H1 (cell line): ENCODE measurements at regions not wholly inside any gene's neighbourhood (a gene's known extent, or its start where the extent isn't known, plus 50 kb on each side); places are given as distances from the start of the nearest gene placed in this dataset.

ENCODE experiments used
- CTCF ChIA-PET: fragments of 300-600 bp; sonication (Branson Sonifier 250); formaldehyde crosslinking; loops from one replicate; lab custom pipeline; 2021; ENCODE audit not compliant: partially characterized antibody; lab: Charles Lee
- POLR2A ChIA-PET: fragments of 300-600 bp; sonication (Branson Sonifier 250); formaldehyde crosslinking; loops from one replicate; lab custom pipeline; 2021; ENCODE audit warnings: inconsistent platforms; ENCODE audit not compliant: partially characterized antibody; lab: Charles Lee
- DNase-seq, 2 experiments: peaks; one replicate each; pipeline versions ENCODE4 v3.0.0 to v3.0.0-alpha.2; 2010 to 2022; ENCODE audit warnings: low spot score in 2 of 2, low read depth in 1 of 2, mixed read lengths in 1 of 2
- FAIRE-seq: peaks from 2 replicates; lab custom pipeline; 2011; peaks lifted over from hg19 to GRCh38; lab: Jason Lieb, UNC
- H2AFZ ChIP-seq: 2 replicates; pipeline ENCODE4 v1.8.1; 2012; ENCODE audit warnings: low read length, inconsistent platforms
- H2AK5ac ChIP-seq: 2 replicates; pipeline ENCODE4 v1.6.1; 2013; ENCODE audit warnings: low read depth, low read length
- H2BK120ac ChIP-seq: replicated peaks from 2 replicates; pipeline ENCODE3; 2013; ENCODE audit warnings: low read depth, low read length, inconsistent platforms
- H2BK12ac ChIP-seq: 2 replicates; pipeline ENCODE4 v1.6.1; 2013; ENCODE audit warnings: low read depth, low read length
- H2BK15ac ChIP-seq: 2 replicates; pipeline ENCODE4 v1.6.1; 2013; ENCODE audit warnings: low read length
- H2BK20ac ChIP-seq: 2 replicates; pipeline ENCODE4 v1.6.1; 2013; ENCODE audit warnings: low read length
- H2BK5ac ChIP-seq: 2 replicates; pipeline ENCODE4 v1.6.1; 2013; ENCODE audit warnings: low read depth, low read length
- H3K14ac ChIP-seq: 2 replicates; pipeline ENCODE4 v1.6.1; 2013; ENCODE audit warnings: inconsistent platforms; ENCODE audit not compliant: insufficient read length
- H3K18ac ChIP-seq: 2 replicates; pipeline ENCODE4 v1.6.1; 2013; ENCODE audit warnings: low read length; ENCODE audit errors: extremely low read depth
- H3K23ac ChIP-seq: 2 replicates; pipeline ENCODE4 v1.6.1; 2013; ENCODE audit warnings: inconsistent platforms; ENCODE audit not compliant: insufficient read length
- H3K23me2 ChIP-seq: 2 replicates; pipeline ENCODE4 v1.6.1; 2013; ENCODE audit warnings: low read depth, low read length
- H3K27ac ChIP-seq: 2 replicates; pipeline ENCODE4 v1.6.1; 2011; ENCODE audit warnings: low read depth, low read length, inconsistent platforms
- H3K27me3 ChIP-seq, 4 experiments: replicated peaks in 1 of 4; 1 replicate in 1 of 4; 2 replicates in 3 of 4; pipeline versions ENCODE4 v1.6.1 to v1.8.1; 2011 to 2013; ENCODE audit warnings: low read length in 3 of 4, mild to moderate bottlenecking in 3 of 4, inconsistent platforms in 2 of 4, mixed read lengths in 2 of 4, moderate library complexity in 1 of 4; ENCODE audit not compliant: control insufficient read depth in 3 of 4, insufficient read depth in 3 of 4; ENCODE audit errors: extremely low read depth in 1 of 4
- H3K36me3 ChIP-seq, 4 experiments: 2 replicates each; pipeline versions ENCODE4 v1.6.1 to v1.8.1; 2011 to 2013; ENCODE audit warnings: mild to moderate bottlenecking in 4 of 4, low read length in 3 of 4, moderate library complexity in 2 of 4, control low read depth in 1 of 4, inconsistent platforms in 1 of 4; ENCODE audit not compliant: insufficient read depth in 4 of 4, control insufficient read depth in 2 of 4
- H3K4ac ChIP-seq: replicated peaks from 2 replicates; pipeline ENCODE3; 2013; ENCODE audit warnings: low read length, low read depth, mixed read lengths, inconsistent platforms; ENCODE audit not compliant: insufficient read length
- H3K4me1 ChIP-seq, 4 experiments: replicated peaks in 1 of 4; 1 replicate in 1 of 4; 2 replicates in 3 of 4; pipeline versions ENCODE4 v1.6.1 to v1.8.1; 2011 to 2013; ENCODE audit warnings: low read length in 3 of 4, inconsistent platforms in 2 of 4, mixed read lengths in 1 of 4; ENCODE audit not compliant: insufficient read depth in 4 of 4, control insufficient read depth in 3 of 4
- H3K4me2 ChIP-seq, 2 experiments: 2 replicates each; pipeline versions ENCODE4 v1.6.1 to v1.8.1; 2011 to 2013; ENCODE audit warnings: low read depth in 2 of 2, low read length in 2 of 2, control low read depth in 1 of 2, inconsistent platforms in 1 of 2, mild to moderate bottlenecking in 1 of 2; ENCODE audit not compliant: insufficient read depth in 1 of 2
- H3K4me3 ChIP-seq, 4 experiments: fragments of 200-600, 300-600 bp in 1 of 4; sonication (generic), shearing (Covaris generic), sonication (Bioruptor Twin) in 1 of 4; 2 replicates each; pipeline versions ENCODE4 v1.5.1 to v1.8.1; 2011 to 2016; ENCODE audit warnings: low read length in 4 of 4, low read depth in 3 of 4, control low read depth in 2 of 4, inconsistent platforms in 2 of 4, mild to moderate bottlenecking in 2 of 4, mixed read lengths in 1 of 4, moderate library complexity in 1 of 4; ENCODE audit not compliant: insufficient read depth in 2 of 4; ENCODE audit errors: extremely low read depth in 1 of 4
- H3K56ac ChIP-seq: replicated peaks from 2 replicates; pipeline ENCODE3; 2013; ENCODE audit warnings: low read depth, mild to moderate bottlenecking, mixed read lengths, low read length, inconsistent platforms; ENCODE audit not compliant: insufficient read length
- H3K79me1 ChIP-seq: 2 replicates; pipeline ENCODE4 v1.6.1; 2013; ENCODE audit warnings: low read depth, low read length, control low read depth
- H3K79me2 ChIP-seq, 2 experiments: 2 replicates each; pipeline versions ENCODE4 v1.6.1 to v1.8.1; 2012 to 2013; ENCODE audit warnings: low read length in 2 of 2, mild to moderate bottlenecking in 2 of 2, inconsistent platforms in 1 of 2; ENCODE audit not compliant: insufficient read depth in 2 of 2, control insufficient read depth in 1 of 2
- H3K9ac ChIP-seq, 4 experiments: replicated peaks in 1 of 4; 1 replicate in 1 of 4; 2 replicates in 3 of 4; pipeline versions ENCODE4 v1.6.1 to v1.8.1; 2011 to 2013; ENCODE audit warnings: low read depth in 3 of 4, low read length in 3 of 4, control low read depth in 2 of 4, mild to moderate bottlenecking in 2 of 4, moderate library complexity in 2 of 4, inconsistent platforms in 1 of 4; ENCODE audit errors: extremely low read depth in 1 of 4
- H3K9me3 ChIP-seq, 2 experiments: 2 replicates each; pipeline versions ENCODE4 v1.6.1 to v1.8.1; 2012 to 2013; ENCODE audit warnings: mild to moderate bottlenecking in 2 of 2, moderate library complexity in 2 of 2, control low read depth in 1 of 2, inconsistent platforms in 1 of 2, low read depth in 1 of 2, low read length in 1 of 2, mixed read lengths in 1 of 2; ENCODE audit not compliant: insufficient read depth in 2 of 2
- H4K20me1 ChIP-seq, 2 experiments: replicated peaks in 1 of 2; 2 replicates each; pipeline versions ENCODE3 to v1.8.1; 2011 to 2013; ENCODE audit warnings: inconsistent platforms in 2 of 2, low read length in 2 of 2, mild to moderate bottlenecking in 1 of 2; ENCODE audit not compliant: insufficient read depth in 2 of 2, control insufficient read depth in 1 of 2
- H4K5ac ChIP-seq: 2 replicates; pipeline ENCODE4 v1.6.1; 2013; ENCODE audit warnings: low read length, low read depth, mixed read lengths, inconsistent platforms; ENCODE audit not compliant: insufficient read length
- H4K8ac ChIP-seq: 2 replicates; pipeline ENCODE4 v1.8.0; 2013; ENCODE audit warnings: mild to moderate bottlenecking, moderate library complexity, low read length, inconsistent platforms; ENCODE audit not compliant: insufficient read depth; ENCODE audit errors: extremely low read depth
- H4K91ac ChIP-seq: replicated peaks from 2 replicates; pipeline ENCODE3; 2013; ENCODE audit warnings: low read length, mixed read lengths, inconsistent platforms; ENCODE audit not compliant: insufficient read length
- FOSL1 ChIP-seq: IDR thresholded peaks from 2 replicates; pipeline ENCODE4 v1.6.1; 2011; ENCODE audit warnings: mild to moderate bottlenecking, low read depth, low read length, moderate library complexity; ENCODE audit not compliant: insufficient read depth
- SP4 ChIP-seq: IDR thresholded peaks from 2 replicates; pipeline ENCODE4 v1.6.1; 2012; ENCODE audit warnings: low read length, inconsistent platforms
- WGBS, 2 experiments: shearing (Covaris generic) in 1 of 2; methylation state at CpG; one replicate each; pipeline versions ENCODE4 v1.1.6 to v1.1.7; 2013 to 2015; ENCODE audit warnings: low lambda C conversion rate in 2 of 2, mixed read lengths in 2 of 2, inconsistent platforms in 1 of 2, low coverage in 1 of 2, missing lambda C conversion rate in 1 of 2; ENCODE audit not compliant: insufficient replicate concordance in 2 of 2, insufficient coverage in 1 of 2, insufficient read length in 1 of 2; ENCODE audit errors: extremely low coverage in 1 of 2, missing lambda C conversion rate in 1 of 2; 5-methylcytosine and 5-hydroxymethylcytosine counted together

DNA sequence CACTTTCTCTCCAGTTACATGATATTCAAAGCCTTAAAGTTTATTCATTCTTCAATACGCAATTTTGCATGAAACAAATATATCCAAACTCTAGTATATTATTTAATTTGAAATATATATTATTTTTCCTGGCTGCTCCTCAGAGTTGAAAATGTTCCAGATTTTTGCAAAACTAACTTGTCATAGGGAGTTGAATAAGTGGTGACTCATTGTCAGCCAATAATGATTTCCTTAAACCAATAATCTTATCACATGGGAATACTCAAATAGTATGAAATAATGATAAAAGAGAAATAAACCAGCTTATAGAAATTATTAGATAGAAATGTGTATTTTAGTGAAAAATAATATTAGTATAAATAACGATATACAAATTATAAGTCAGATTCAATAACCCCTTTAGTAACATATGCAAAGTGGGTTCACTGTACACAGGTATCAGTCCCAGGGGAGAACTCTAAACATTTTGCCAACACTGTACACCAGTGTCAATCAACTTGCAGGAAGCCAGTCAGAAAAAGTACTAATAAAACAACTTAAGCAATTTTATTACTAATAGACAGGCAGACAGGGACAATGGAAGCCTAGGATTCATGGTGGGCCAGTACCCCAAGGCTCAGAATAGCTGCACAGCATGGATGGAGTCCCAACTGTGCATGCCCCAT, 222.6 kb upstream of the KLHL1 start:
- Histone ChIP-seq H3K14ac (no peak overlapping the region), H2BK12ac (no peak overlapping the region), H4K5ac (no peak overlapping the region), H2BK120ac (no peak overlapping the region), H3K4ac (no peak overlapping the region), H4K20me1 (no peaks in the 10 kb centered on the region), H3K56ac (no peak overlapping the region), H4K91ac (no peak overlapping the region), H3K9me3 (no peaks in the 10 kb centered on the region), H2BK20ac (no peak overlapping the region), H3K9ac (no peak overlapping the region), H3K4me2 (no peak overlapping the region), H3K23ac (no peak overlapping the region), H3K27me3 (no peaks in the 10 kb centered on the region), H2AK5ac (no peak overlapping the region), H2BK15ac (no peak overlapping the region), H3K79me1 (no peaks in the 10 kb centered on the region), H3K23me2 (no peaks in the 10 kb centered on the region), H3K4me1 (no peaks in the 10 kb centered on the region), H3K18ac (no peak overlapping the region), H2BK5ac (no peak overlapping the region), H3K27ac (no peak overlapping the region), H3K4me3 (no peak overlapping the region), H2AFZ (no peak overlapping the region), H4K8ac (no peak overlapping the region), H3K36me3 (no peaks in the 10 kb centered on the region), H3K79me2 (no peaks in the 10 kb centered on the region)
- DNase-seq = no peak
- FAIRE-seq = no peak
- 70% methylated on average over 2 of the region's 2 CpGs; no CpG with 5 or more reads in 1 of the 2 experiments for WGBS, 2 experiments
- ChIA-PET CTCF (interaction anchor here (1.3 kb wide), 1 partner anchor 9 kb away, joined by 7 read pairs; no protein-coding TSS in a partner anchor), POLR2A (no interaction called here)
- TF ChIP-seq SP4 = no peak
- no peak for TF ChIP-seq FOSL1
